ENCODE measurements at regions not wholly inside any gene's neighbourhood (a gene's known extent, or its start where the extent isn't known, plus 50 kb on each side); places are given as distances from the start of the nearest gene placed in this dataset.

GRCh38 chr3:30355622-30356021 is 250.8 kb upstream of the TGFBR2 start:
- no peak for TF ChIP-seq CTCF (IDR thresholded peaks at IDR 0.05)
- no peak for TF ChIP-seq ZFX (IDR thresholded peaks at IDR 0.05; ENCODE audit: borderline replicate concordance)

Data from 22Rv1 (cell line).